Stimulated activated CD4-positive, alpha-beta T cell treated with anti-CD3 and anti-CD28 coated beads, Interleukin-1b, Interleukin-23, amount 100 ng/mL, for 24 hours (primary cell): ENCODE measurements at regions not wholly inside any gene's neighbourhood (a gene's known extent, or its start where the extent isn't known, plus 50 kb on each side); places are given as distances from the start of the nearest gene placed in this dataset.

Experiments used
- DNase-seq, 4 experiments: peaks; one replicate each; pipeline ENCODE4 v3.0.0-alpha.2; 2020; ENCODE audit warnings: low read depth in 4 of 4, low spot score in 1 of 4

- DNase-seq, result no peak
These were observed 69.8 kb upstream of the TMEM33 start for GRCh38 chr4:41865306-41865980.

GRCh38 chr4:41859087-41859486, 76.1 kb upstream of the TMEM33 start:
- no peak for DNase-seq

GRCh38 chr4:41857226-41857641, 78.0 kb upstream of the TMEM33 start:
- no peak for DNase-seq

GRCh38 chr4:41856797-41857196, 78.4 kb upstream of the TMEM33 start:
- no peak for DNase-seq

- no peak for DNase-seq
These were observed 81.3 kb upstream of the TMEM33 start for GRCh38 chr4:41853973-41854372.

- no peak for DNase-seq
These were observed 83.0 kb upstream of the TMEM33 start for GRCh38 chr4:41852229-41852628.

GRCh38 chr4:41851621-41852020, 83.6 kb upstream of the TMEM33 start:
- DNase-seq, result no peak

- DNase-seq, result no peak
These were observed 90.9 kb upstream of the TMEM33 start for GRCh38 chr4:41844327-41844726.

- no peak for DNase-seq
These were observed 91.7 kb upstream of the PHOX2B start for GRCh38 chr4:41839916-41840854.

GRCh38 chr4:41838590-41838989, 90.1 kb upstream of the PHOX2B start:
- DNase-seq, result no peak

- DNase-seq, result no peak
These were observed 86.9 kb upstream of the PHOX2B start for GRCh38 chr4:41835321-41835995.

GRCh38 chr4:41832961-41833360, 84.4 kb upstream of the PHOX2B start:
- DNase-seq, result no peak

GRCh38 chr4:41822325-41822724, 73.8 kb upstream of the PHOX2B start:
- no peak for DNase-seq

- DNase-seq, result no peak
These were observed 71.9 kb upstream of the PHOX2B start for GRCh38 chr4:41820473-41820872.

GRCh38 chr4:41819621-41820020, 71.1 kb upstream of the PHOX2B start:
- no peak for DNase-seq

GRCh38 chr4:41815473-41815872, 66.9 kb upstream of the PHOX2B start:
- no peak for DNase-seq

- no peak for DNase-seq
These were observed 66.0 kb upstream of the PHOX2B start for GRCh38 chr4:41814565-41814964.

- DNase-seq, result no peak
These were observed 58.3 kb upstream of the PHOX2B start for GRCh38 chr4:41806807-41807206.

GRCh38 chr4:41802590-41802989, 54.1 kb upstream of the PHOX2B start:
- DNase-seq, result no peak

- DNase-seq, result no peak
These were observed 50.6 kb upstream of the PHOX2B start for GRCh38 chr4:41799126-41799525.
